GM19351 (cell line): ENCODE measurements at regions not wholly inside any gene's neighbourhood (a gene's known extent, or its start where the extent isn't known, plus 50 kb on each side); places are given as distances from the start of the nearest gene placed in this dataset.

Experiments used
- ATAC-seq: cut with Tn5 transposase; IDR thresholded peaks from one replicate; pipeline ENCODE4 v1.9.1; 2021; ENCODE audit warnings: mild to moderate bottlenecking, moderate library complexity; ENCODE audit not compliant: unreplicated experiment

DNA sequence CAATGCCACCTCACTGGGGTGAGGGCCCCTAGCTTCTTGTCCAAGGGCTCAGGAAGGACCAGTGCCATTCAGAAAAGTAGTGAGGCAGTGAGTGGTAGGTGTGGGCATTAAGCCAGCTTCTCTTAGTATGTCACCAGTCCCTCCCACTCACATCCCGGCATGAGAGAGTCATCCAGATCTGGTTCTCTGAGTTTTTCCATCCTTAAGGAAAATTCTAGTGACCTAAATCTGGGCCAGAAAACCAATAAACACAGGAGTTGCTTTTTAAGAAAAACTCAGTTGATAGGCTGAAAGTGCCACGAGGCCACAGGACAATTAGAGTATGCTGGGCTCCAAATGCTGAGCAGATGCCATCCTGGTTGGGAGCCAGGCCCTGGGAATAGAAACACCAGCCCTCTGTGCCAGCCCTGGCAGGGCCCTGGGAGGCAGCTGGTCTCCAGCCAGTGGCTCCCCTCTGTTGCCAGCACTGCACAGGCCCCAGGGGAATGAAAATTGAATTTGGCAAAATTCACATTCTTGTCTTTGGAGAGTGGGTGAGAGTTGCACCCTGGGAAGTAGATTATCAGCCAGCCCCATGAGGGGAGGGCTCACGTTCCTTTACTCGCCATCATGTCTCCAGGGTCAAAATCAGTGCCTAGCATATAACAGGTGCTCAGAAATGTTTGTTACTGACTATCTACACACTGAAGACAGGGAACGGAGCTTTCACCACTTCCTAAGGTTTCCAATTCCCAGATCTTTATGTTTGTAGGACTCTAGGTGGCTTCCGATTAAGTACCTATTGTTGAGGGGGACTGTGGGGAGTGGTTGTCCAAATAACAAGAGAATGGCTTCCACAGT lies 52.8 kb downstream of the FAM43A start:
- ATAC-seq: no peak

DNA sequence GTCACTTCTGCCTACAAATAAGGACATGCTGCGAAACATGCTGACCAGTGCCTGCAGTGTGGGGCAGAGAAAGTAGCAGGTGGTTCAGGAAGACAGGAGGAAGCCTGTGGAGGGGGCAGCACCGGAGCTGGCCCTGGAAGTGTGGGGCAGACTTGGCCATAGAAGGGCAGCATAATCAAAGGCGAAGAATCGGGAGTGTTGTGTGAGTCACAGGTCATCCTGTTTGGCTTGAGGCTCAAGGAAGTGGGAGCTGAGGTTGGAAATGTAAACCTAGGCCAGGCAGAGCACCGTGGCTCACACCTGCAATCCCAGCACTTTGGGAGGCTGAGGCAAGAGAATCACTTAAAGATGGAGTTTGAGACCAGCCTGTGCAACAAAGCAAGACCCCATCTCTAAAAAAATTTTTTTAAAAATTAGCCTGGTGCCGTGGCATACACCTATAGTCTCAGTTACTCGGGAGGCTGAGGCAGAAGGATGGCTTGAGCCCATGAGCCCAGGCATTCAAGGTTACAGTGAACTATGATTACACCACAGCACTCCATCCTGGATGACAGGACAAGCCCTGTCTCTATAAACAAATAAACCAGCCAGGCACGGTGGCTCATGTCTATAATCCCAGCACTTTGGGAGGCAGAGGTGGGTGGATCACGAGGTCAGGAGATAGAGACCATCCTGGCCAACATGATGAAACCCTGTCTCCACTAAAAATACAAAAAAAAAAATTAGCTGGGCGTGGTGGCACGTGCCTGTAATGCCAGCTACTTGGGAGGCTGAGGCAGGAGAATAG lies 54.0 kb downstream of the FAM43A start:
- no peak for ATAC-seq

DNA sequence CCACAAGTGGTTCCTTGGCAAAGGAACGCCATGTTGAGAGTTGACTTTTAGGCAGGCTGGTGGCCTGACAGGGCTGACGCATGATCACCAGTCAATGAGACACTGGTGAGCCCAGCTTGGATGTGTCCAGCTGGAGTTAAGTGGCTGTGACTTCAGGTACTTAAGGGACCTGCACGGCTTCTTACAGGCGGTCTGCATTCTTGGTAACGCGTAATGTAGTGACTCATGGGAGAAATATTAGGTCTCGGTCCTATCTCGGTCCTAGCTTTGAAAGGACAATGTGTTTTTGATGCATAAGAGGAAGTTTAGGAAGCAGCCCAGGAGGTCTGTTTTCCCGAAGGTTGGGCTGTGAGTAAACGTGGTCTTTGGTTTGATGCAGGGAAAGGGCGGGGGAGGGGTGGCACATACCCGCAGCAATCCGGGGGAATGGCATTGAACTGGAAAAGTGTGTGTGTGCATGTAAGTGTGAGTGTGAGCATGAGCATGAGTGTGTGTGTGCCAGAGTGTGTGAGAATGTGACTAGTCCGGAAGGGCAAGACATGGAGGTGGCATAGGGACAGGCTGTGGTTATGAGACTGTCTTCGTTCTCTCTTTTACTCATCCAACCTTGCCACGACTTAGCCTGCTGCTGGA lies 55.3 kb downstream of the FAM43A start:
- no peak for ATAC-seq

DNA sequence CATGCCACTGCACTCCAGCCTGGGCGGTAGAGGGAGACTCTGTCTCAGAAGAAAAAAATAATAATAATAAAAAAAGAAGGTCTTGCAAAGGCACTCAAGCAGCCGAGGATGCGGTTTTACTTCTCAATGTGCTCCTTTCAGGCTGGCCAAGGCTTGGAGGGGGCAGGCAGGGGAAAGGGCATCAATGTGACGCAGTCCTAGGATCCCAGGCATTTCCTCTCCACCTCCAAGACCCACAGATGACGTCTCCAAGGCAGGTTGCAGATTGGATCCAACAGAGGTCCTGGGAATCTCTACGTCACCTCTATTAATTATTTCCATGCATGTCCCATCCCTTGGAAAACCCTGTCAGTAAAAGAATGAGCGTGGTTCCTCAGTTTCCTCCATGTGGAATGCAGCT lies 56.2 kb downstream of the FAM43A start:
- ATAC-seq: no peak

DNA sequence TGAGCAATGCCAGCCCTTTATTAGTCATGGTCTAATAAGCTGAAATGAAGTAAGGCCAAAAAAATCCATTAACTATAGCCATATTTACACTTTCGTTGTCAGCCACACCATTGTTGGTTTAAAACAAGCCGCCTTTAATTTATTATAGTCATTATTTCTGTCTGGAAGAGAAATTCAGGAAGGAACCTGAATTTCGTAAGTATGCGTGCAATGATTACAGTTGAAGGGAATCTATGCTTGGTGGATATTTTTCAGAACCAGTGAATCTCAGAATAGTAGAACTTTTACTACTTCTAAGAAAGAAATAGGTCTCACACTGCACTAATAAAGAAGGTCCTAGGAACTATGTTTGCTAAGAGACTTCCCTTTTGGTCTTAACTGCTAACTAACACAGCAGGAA lies 59.1 kb downstream of the FAM43A start:
- no peak for ATAC-seq

DNA sequence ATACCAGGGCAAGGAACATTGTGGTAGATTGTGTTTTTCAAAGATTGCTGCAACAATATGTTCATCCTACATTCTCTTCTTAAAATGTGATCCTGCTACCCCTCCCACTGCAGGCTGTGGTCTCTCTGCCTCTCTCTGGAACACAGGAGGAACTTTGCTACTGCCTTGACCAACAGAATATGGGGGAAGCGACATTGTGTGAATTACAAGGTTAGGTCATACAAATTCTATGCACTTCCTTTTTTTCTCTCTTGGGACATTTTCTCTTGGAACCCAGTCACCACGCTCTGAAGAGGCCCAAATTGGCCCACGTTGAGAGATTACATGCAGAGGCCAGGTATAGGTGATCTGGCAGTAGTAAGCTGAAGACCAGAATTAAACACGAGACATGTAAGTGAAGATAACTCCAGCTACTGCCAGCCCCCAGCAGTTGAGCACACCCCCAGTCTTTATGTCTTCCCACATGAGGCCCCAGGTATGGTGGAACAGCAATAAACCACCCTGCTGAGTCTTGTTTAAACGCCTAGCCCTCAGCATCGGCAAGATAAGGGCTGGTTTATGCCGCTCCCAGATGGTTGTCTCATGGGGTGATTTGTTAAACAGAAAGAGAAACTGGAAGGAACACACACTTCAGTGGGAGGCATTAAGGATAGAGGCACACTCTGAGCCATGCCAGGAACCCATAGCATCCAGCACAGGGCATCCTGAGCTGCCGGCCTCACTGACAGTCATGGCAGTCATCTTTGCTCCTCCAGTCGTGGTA lies 59.9 kb downstream of the FAM43A start:
- ATAC-seq: no peak

DNA sequence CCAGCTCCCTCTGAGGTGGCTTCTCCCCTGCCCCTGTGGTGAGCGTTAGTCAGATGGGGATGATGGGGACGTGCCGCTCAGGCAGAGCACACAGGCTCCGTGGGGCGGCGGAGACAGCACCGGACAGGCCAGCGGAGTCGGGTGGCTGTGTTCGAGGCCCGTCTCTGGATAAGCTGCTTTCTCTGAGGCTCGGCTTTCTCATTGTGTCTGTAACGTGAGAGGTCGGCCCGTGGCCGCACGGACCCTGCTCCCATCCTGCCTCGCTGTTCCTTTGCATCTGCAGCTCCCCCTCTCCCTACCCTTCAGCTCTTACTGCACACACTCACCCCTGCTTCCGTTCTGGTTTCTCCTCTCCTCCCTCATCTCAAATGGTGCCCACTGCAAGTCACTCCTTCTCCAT lies 62.5 kb downstream of the FAM43A start:
- ATAC-seq: no peak

DNA sequence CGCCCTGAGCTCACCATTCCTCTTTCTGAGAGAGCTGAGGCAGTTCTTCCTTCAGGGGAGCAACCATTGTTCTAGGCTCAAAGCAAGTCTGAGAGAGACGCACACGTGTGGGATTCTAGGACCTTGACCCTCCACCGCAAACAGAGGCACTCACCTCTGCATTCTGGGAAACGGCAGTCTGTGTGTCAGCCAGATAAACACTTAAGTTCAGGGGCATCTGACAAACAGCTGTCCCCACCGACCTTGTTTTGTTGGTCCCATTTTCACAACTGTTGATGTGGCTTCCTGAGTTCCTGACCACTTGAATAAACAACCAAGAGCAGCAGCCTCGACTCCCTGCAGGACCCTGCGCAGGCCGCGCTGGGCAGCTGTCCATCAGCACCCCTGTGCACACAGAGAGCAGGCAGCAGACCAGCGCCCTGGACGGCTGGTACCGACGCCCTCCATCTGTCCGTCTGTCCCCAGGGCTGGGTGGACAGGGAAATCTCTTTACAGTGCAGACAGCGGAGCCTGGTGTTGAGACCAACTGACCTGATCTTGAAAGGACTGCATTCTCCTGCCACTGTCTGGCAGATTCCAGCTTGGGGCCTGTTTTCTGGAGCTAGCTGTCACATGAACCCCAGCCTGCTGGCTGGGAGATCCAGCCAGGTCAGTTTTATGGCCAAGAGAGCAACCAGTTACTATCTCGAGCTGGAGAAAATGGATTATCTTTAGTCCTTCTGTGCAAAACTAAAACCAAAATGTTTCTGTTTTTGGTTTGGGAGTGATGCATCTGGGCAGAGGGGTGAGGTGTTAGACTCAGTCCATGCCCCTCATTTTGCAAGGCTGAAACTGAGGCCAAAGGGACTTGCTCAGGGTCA lies 64.2 kb downstream of the FAM43A start:
- no peak for ATAC-seq

DNA sequence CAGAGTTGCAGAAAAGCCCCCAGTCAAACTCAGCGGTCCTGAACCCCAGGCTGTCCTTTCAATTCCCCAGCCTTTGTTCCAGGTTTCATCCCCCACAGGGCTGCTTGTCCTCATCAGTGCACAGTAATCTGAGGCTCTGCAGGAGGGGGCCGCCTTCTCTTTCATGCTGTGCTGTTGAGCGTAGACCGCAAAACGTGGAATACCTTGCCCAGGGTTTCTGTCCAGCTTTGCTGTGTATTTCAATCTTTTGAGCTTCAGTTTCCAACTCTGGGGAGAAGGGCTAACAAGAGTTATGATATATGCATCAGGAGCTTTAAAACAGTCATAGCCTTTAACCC lies 64.8 kb downstream of the FAM43A start:
- ATAC-seq: no peak

DNA sequence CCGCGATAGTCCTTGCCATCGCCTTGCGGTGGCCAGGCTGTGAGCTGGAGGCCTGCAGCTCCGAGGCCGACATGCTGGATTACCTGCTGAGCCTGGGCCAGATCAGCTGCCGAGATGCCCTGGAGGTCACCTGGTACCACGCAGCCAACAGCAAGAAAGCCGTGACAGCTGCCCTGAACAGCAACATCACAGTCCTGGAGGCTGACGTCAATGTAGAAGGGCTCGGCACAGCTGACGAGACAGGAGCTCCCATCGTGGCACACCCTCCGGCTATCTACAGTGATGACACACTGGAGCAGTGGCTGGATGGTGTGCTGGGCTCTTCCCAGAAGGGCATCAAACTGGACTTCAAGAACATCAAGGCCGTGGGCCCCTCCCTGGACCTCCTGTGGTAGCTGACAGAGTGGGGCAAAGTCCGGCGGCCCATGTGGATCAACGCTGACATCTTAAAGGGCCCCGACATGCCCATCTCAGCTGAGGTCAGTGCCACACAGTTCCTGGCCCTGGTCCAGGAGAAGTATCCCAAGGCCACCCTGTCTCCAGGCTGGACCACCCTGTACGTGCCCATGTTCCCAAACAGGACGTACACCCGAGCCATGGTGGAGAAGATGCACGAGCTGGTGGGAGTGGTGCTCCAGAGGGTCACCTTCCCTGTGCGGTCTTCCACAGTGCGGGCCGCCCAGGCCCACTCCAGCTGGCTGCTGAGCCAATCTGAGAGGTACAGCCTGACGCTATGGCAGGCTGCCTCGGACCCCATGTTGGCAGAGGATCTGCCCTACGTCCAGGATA lies 70.2 kb downstream of the FAM43A start:
- ATAC-seq: no peak

DNA sequence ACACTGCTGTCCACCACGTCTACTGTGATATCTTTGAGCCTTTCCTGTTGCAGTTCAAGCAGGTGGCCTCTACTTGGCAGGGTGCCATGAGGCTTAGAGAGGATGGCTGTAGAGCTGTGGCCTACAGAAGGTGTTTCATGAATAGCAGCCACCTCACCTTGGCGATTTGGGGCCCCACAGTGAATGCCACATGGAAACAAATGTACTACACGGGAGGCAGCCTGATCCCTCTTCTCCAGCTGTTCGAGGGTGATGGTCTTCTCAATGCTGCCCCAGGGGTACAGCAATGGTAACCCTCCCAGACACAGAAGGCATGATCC lies 70.7 kb downstream of the FAM43A start:
- ATAC-seq: no peak

DNA sequence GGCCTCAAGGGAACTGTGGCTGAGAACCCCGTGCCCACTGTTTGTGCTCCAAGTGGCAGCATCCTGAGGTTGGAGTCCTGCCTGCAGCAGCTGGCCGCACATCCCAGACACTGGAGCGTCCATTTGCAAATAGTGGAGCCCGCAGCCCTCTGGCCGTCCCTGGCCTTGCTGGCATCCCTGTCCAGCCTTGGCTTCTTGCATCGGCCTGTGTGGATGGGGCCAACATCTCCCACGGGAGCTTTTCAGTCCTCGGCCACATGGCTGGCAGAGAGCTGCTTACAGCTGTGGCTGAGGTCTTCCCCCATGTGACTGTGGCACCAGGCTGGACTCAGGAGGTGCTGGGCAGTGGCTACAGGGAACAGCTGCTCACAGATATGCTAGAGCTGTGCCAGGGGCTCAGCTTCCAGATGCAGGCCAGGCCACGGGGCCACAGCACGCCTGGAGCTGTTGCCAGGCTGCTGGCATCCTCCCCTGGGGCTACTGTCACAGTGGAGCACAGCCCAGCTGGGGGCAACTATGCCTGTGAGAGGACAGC lies 71.2 kb downstream of the FAM43A start:
- ATAC-seq: no peak

DNA sequence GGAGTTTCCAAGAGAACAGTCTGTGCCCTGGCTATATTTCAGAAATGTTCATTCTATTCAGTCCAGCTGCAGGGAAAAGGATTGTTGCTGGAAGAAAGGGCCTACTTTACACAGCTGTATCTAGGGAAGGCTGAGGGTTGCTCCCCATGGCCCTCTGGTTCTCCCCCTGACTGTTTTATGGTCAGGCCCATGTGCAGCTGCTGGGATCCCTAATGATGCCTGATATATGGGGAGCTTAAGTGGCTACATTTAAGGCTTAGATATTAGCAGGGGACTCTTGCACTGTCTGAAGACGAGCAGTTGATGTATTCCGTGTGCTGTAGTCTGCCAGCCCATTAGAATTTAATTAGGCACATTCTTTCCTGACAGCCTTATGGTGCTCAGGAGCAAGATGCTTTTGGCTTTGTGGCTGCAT lies 72.0 kb downstream of the FAM43A start:
- no peak for ATAC-seq

DNA sequence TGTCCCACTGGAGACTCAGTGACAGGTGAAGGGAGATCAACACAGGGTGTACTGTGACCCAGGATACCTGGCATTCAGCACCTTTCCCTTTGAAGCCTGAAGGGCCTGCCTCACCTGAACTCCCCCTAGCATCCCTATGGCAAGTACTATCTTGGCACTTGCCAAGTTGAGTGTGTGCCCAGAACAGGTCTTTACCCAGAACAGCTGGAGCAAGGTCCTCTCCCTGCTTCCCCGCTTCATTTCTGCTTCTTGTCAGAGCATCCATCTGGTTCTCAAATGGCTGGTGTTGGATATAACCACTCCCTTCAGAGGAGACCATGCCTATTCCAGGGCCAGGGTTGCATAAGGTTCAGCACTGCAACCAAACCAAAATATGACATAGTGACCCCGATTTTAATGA lies 73.0 kb downstream of the FAM43A start:
- ATAC-seq: no peak

DNA sequence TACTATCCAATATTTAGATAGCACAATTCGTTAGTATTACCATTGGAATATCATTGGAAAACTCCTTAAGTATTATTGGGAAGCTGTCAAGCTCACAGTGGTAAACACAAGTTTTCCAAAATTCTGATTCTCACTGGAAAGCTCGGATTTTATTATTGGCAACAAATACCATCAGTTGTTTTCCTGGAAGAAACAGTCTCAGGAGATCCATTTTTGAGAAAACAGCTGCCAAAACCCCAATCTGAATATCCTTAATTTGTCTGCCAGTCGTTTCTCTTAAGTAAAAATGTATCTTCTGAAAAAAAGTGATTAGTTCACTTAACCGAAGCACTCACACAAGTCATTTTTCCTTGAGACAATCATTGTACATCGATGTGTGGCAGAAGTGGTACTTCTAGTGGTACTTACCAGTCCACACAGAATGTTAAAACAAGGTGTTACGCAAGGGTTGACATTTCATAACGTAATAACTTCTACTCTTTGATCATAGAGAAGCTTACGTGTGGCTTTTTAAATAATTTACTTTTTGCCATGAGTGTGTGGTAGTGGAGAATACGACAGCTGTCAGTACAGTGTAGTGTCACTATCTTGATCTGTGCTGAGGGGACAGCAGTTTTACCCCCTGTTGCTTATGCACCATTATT lies 74.9 kb downstream of the FAM43A start:
- ATAC-seq: no peak

DNA sequence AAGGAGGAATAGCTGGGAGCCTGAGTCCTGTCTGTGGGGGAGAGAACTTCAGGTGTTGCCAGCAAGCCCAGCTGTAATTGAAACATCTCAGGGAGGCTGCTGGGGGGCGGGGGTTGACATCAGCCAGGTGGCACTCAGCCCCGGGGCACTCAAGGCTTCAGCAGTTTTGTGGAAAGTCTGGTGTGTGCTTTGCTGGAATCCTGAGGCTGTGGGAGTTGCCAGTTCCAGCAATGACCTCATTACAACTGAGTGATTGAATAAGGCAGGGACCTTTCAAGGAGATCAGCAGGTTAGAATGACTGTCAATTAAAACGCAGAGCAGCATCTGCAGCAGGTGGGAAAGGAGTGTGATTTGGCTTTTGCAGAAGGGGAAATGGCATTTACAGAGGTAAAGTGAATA lies 75.7 kb downstream of the FAM43A start:
- no peak for ATAC-seq

DNA sequence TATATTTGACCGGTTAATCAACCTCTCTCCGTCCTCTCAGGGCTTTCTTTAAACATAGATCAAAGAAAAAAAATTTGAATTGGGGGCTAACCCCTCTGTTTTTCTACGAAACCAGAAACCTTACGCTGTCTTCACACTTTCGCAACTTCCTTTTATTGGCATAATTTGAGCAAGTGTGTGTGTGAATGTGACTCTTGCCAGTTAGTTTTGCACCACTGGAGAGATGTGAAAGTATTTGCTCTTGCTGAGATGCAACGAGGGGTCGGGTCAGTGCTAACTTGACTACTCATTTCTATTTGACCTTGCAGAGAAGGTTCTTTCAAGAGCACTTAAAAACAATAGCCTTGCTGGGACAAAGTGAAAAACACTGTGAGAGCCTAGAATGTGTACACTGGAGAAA lies 81.2 kb downstream of the FAM43A start:
- ATAC-seq: no peak

DNA sequence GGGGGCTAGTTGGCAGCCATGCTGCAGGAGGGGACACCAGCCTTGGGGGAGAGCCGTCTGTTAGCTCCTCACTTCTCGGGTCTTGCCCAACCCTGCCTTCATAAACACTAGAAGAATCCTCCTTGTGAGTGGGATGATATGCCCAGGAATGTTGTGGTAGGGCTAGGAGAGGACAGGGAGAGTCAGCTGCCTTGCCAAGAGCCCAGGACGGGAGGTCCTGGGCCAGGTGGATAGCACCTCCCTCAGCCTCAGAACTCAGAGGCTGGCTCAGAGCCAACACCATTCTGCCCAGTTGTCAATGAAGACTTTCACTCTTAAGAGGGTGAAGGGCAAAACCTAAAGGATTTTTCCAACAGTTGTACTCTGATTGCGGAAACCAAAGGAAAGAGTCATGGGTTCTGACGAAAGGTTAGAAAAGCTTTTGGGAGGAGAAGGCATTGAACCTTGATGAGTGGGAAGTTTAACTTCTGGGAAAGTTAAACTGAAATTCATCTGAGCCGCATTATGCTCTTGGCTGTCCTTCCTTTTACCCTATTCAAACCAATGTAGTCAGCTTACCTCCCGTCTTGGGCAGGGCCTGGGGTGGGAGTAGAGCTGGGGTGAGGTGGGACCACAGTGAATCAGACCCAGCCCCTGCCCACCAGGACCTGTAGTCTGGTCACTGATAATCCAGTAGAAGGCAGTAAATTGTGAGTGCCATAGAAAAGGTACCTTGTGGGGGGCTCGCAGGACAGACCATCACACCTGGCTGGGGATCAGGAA lies 81.9 kb downstream of the FAM43A start:
- no peak for ATAC-seq
